ENCODE measurements at regions not wholly inside any gene's neighbourhood (a gene's known extent, or its start where the extent isn't known, plus 50 kb on each side); places are given as distances from the start of the nearest gene placed in this dataset.
"Not testable (repeated sequence)": the region's sequence is repeated elsewhere in the genome, so short reads cannot be mapped to it uniquely, and the experiment has no call there.

DNA sequence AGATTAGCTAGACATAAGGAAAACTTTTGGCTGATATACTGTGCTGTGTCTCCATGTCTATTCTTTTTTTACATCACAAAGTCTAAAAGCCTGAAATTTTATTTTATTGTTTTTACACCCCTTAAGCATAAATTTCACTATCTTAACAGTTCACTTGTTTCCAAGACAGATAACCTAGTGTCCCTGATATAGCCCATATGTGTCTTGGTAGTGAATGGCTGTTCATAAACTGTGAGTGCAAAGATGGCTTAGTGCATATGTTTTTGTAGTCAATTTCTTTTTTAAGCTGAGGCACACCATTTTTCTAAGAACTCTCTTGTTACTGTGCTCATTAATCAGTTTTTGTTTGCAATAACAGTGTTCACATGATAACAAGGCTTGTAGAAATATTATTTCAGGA lies 381.1 kb downstream of the OXSM start:
- Mint-ChIP-seq H3K9me3 (ENCODE audit: low read depth) (peaks cover 9% of the 10 kb centered on the region), H3K27ac (no peak overlapping the region), H3K4me1 (ENCODE audit: low read depth) (no peaks in the 10 kb centered on the region), H3K27me3 (no peaks in the 10 kb centered on the region), H3K4me3 (no peak overlapping the region), H3K36me3 (no peaks in the 10 kb centered on the region)

DNA sequence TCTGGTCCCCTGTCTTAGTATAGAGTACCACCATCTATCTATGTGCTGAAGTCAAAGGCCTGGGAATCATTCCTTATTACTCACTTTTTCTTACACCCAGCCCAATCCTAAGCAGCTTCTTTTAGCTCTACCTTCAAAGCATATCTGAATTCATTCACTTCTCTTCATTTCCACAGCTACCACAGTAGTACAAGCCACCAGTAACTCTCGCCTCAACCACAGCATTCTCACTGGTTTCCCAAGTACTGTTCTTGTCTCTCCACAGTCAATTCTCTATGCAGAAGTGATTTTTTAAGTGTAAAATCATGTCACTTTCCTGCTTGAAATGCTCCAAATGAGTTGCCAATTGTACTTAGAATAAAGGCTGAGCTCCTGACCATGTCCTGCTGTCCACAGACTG lies 401.7 kb downstream of the OXSM start:
- Mint-ChIP-seq H3K36me3 (no peaks in the 10 kb centered on the region), H3K27me3 (no peaks in the 10 kb centered on the region), H3K27ac (no peak overlapping the region), H3K4me3 (no peak overlapping the region), H3K4me1 (ENCODE audit: low read depth) (no peaks in the 10 kb centered on the region), H3K9me3 (ENCODE audit: low read depth) (peaks cover 10% of the 10 kb centered on the region)

DNA sequence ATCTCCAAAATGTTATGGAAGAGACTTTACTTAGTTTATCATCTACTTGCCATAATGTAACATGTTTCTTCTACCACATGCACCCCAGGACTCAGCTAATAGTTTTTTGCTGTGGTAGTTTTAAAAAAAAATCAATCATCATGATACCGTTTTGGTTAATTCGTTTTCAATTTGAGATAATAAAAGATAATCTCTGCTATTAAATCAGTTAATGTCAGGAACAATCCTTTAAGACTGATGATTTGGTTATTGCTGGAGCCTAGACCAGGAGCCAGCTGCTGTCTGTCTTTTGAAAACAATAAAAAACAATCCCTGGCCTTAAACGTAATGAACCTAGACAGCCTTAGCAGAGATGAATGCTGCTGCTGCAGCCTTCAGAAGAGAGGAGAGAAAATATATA lies 403.7 kb downstream of the OXSM start:
- Mint-ChIP-seq H3K4me3 (no peak overlapping the region), H3K9me3 (ENCODE audit: low read depth) (peaks cover 7% of the 10 kb centered on the region), H3K27me3 (no peaks in the 10 kb centered on the region), H3K27ac (no peak overlapping the region), H3K4me1 (ENCODE audit: low read depth) (no peaks in the 10 kb centered on the region), H3K36me3 (no peaks in the 10 kb centered on the region)

DNA sequence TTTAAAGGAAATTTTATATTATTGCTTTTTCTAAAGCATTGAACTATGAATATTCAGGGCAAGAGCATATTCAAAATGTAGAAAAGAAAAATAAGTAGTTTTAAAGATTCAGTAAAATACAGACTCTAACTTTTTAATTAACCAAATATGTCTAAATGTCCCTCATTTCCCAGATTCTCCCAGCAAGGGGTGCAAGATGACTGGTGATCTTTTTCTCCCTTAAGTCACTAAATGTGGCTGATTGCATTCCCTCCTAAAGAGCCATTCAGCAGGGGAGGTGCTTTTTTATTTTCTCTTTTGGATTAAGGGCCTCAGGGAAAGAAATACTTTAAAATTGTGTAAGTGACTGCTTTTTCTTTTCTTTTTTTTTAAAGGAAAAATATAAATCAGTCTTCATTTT lies 406.9 kb downstream of the OXSM start:
- Mint-ChIP-seq H3K27ac (no peak overlapping the region), H3K36me3 (no peaks in the 10 kb centered on the region), H3K4me3 (no peak overlapping the region), H3K4me1 (ENCODE audit: low read depth) (no peaks in the 10 kb centered on the region), H3K9me3 (ENCODE audit: low read depth) (no peaks in the 10 kb centered on the region), H3K27me3 (no peaks in the 10 kb centered on the region)

DNA sequence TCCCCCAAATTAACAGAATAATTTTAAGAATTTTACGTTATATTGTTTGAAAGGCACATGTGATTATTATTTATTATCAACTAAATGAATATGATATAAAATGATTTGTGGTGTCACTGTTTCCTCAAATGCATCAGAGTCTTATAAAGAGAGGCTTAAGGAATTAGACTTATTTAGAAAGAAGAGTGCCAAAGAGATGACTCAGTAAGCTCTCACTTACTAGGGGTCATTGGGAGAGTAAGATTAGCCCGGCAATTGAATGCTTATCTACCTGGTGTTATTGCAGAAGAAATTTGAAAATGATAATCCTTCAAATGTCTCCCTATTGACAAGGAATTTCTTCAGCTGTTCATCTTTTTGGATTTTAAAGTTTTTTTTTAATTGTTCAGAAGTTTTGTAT lies 408.7 kb downstream of the OXSM start:
- no peaks in the 10 kb centered on the region for H3K36me3 Mint-ChIP-seq
- H3K4me1 Mint-ChIP-seq (ENCODE audit: low read depth): no peaks in the 10 kb centered on the region
- no peak overlapping the region for H3K27ac Mint-ChIP-seq
- no peaks in the 10 kb centered on the region for H3K9me3 Mint-ChIP-seq (ENCODE audit: low read depth)
- H3K4me3 Mint-ChIP-seq: no peak overlapping the region
- no peaks in the 10 kb centered on the region for H3K27me3 Mint-ChIP-seq

DNA sequence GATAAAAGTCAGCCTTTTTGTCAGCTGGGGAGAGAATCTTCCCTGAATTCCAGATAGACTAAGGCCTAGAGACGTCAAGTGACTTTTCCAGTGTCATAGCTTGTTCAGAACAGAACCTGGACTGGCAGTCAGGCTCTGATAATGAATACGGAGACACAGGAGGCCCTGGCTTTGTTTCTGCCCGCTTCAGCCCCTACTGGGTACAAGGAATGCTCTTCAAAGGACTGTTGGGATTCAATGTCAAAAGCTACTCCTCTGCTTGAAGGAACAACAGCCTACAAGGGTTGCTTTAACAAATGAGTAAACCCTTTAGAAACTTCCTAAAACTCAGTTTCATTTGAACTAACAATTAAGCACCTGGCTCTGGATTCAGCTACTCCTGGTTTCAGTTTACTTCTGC lies 412.3 kb downstream of the OXSM start:
- Mint-ChIP-seq H3K36me3 (no peaks in the 10 kb centered on the region), H3K9me3 (ENCODE audit: low read depth) (no peaks in the 10 kb centered on the region), H3K4me1 (ENCODE audit: low read depth) (no peaks in the 10 kb centered on the region), H3K27me3 (no peaks in the 10 kb centered on the region), H3K27ac (no peak overlapping the region), H3K4me3 (no peak overlapping the region)

DNA sequence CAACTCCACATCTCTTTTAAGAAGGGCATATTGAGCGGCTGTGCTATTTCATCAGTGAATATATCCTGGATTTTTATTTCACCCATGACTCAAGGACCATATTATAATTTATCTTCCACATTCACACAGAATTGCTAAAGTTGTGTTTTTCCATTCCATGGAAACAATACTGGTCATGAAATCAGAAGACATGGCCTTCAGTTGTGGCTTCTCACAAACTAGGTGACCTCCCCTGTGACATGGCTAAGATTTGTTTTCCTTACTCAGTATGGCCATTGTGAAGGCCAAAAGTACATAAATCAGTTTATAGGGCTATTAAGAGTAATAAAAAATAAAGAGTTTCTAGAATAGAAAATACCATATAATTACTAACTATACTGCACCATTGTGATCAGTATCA lies 415.6 kb downstream of the OXSM start:
- no peaks in the 10 kb centered on the region for H3K27me3 Mint-ChIP-seq
- H3K36me3 Mint-ChIP-seq: no peaks in the 10 kb centered on the region
- H3K9me3 Mint-ChIP-seq (ENCODE audit: low read depth): no peaks in the 10 kb centered on the region
- H3K27ac Mint-ChIP-seq: no peak overlapping the region
- no peak overlapping the region for H3K4me3 Mint-ChIP-seq
- H3K4me1 Mint-ChIP-seq (ENCODE audit: low read depth): no peaks in the 10 kb centered on the region

DNA sequence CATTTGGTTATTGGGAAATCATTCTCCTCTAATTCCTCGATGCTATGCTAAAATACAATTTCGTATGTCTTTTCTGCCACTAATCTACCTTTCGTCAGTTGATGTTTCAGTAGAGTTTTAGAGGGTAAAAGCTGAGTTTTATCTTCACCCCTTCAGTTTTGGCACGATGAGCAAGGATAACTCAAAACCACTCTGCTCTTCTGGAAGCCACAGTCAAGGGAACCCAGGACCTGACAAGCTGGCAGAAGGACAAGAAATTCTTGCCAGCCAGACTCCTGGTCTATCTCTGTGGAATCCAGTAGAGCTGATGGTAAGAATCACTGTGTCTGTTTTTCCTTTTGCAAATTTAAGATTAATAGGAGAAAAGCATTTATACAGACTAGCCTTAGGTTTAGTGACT lies 414.4 kb upstream of the LRRC3B start:
- no peaks in the 10 kb centered on the region for H3K36me3 Mint-ChIP-seq

DNA sequence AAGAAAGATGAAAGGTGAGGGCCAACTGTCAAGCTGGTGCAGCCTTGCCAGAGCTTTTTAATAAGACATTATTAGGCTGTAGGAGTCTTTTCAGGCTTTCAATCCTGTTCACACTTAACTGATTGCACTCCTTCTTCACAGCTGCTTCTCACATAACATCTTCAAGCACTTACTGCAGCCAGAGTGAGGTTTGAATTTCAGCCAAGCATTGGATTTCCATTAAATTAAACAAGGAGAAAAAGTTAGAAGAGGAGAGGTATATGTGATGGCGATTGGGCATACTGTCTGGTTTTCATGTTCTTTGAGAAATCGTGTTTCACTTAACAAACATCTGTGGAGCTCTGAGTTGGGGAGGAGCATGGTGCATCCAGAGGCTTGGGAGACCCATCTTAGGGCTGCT lies 392.8 kb upstream of the LRRC3B start:
- Mint-ChIP-seq H3K27me3 (no peaks in the 10 kb centered on the region), H3K4me3 (no peak overlapping the region), H3K4me1 (ENCODE audit: low read depth) (no peaks in the 10 kb centered on the region), H3K36me3 (no peaks in the 10 kb centered on the region), H3K9me3 (ENCODE audit: low read depth) (peaks cover 3% of the 10 kb centered on the region), H3K27ac (no peak overlapping the region)

More for the DNA sequence above, 414.4 kb upstream of the LRRC3B start:
- no peak overlapping the region for H3K4me3 Mint-ChIP-seq
- peaks cover 10% of the 10 kb centered on the region for H3K9me3 Mint-ChIP-seq (ENCODE audit: low read depth)
- H3K27me3 Mint-ChIP-seq: no peaks in the 10 kb centered on the region
- H3K27ac Mint-ChIP-seq: no peak overlapping the region
- no peaks in the 10 kb centered on the region for H3K4me1 Mint-ChIP-seq (ENCODE audit: low read depth)

DNA sequence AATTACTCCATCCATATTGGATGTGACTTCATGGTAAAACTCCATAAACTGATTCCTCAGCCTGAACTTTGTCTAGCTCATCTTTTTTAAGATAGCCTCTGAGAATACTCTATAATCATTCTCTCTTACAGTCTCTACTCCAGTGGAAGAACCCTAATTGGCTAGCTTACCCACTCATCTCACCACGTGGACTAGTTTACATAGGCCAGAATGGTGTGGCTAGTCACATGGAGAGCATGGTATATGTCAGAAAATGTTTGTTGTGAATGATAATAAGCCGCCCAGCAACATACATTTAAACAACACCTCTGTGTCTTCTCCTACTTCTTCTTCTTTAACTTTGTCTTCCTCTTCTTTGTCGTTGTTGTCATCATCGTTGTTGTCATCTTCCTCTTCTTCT lies 389.2 kb upstream of the LRRC3B start:
- Mint-ChIP-seq H3K4me1 (ENCODE audit: low read depth) (no peaks in the 10 kb centered on the region), H3K4me3 (no peak overlapping the region), H3K9me3 (ENCODE audit: low read depth) (peaks cover 3% of the 10 kb centered on the region), H3K27me3 (no peaks in the 10 kb centered on the region), H3K27ac (no peak overlapping the region), H3K36me3 (no peaks in the 10 kb centered on the region)

DNA sequence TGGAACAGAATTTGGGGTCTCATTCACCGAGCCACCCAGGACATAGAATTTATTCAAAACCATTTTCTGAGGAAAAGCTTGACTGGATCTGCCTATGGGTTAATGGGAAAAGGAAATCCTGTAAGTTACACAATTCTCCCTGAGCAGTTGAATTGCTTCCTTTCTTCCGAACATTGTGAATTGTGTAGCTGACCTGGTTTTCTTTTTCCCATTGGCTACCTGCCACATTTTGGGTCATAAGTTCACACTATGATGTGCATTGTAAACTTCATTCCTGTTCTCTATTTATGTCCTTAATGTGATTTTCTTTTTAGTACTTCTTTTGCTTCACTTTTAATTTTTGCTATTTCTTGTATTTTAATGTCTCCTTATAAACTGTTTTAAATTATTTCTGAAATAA lies 386.0 kb upstream of the LRRC3B start:
- Mint-ChIP-seq H3K27me3 (no peaks in the 10 kb centered on the region), H3K4me3 (no peak overlapping the region), H3K4me1 (ENCODE audit: low read depth) (no peaks in the 10 kb centered on the region), H3K9me3 (ENCODE audit: low read depth) (peaks cover 3% of the 10 kb centered on the region), H3K27ac (no peak overlapping the region), H3K36me3 (no peaks in the 10 kb centered on the region)

DNA sequence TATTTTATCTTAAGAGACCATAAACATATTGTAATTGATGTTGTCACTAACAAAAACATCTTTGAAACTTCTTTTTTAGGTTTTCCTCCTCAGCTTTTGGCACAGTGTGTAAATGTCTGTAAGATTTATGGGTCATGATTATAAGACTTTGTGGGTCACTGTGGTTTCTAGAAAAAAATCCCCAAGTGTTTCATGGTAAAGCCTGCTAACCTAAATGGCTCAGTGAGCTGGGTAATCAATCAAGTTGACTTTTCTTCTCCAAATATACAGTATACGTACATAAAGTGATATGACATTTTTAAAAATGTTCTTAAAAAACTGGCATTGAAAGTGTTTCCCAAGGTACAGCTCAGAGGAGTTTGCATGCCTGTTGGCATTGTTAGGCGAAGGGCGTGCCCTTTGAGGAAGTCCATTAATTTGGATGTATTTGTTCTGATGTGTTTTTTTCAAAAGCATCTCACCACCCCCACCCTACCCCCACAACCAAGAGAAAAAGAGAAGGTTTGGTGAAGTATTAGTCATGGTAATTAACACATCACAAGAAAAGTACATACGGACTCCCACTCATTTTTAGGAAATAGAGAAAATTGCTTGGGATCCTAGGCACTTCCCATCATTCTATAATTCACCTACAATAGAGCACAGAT lies 385.4 kb upstream of the LRRC3B start:
- H3K4me1 Mint-ChIP-seq (ENCODE audit: low read depth): no peaks in the 10 kb centered on the region
- H3K9me3 Mint-ChIP-seq (ENCODE audit: low read depth): peaks cover 3% of the 10 kb centered on the region
- H3K27me3 Mint-ChIP-seq: no peaks in the 10 kb centered on the region
- H3K27ac Mint-ChIP-seq: no peak overlapping the region
- no peak overlapping the region for H3K4me3 Mint-ChIP-seq
- no peaks in the 10 kb centered on the region for H3K36me3 Mint-ChIP-seq

DNA sequence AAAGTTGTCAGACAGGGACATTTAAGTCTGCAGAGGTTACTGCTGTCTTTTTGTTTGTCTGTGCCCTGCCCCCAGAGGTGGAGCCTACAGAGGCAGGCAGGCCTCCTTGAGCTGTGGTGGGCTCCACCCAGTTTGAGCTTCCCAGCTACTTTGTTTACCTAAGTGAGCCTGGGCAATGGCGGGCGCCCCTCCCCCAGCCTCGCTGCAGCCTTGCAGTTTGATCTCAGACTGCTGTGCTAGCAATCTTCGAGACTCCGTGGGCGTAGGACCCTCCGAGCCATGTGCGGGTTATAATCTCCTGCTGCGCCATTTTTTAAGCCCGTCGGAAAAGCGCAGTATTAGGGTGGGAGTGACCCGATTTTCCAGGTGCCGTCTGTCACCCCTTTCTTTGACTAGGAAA lies 378.0 kb upstream of the LRRC3B start:
- H3K4me1 Mint-ChIP-seq (ENCODE audit: low read depth); H3K36me3 Mint-ChIP-seq; H3K4me3 Mint-ChIP-seq; H3K9me3 Mint-ChIP-seq (ENCODE audit: low read depth); H3K27ac Mint-ChIP-seq; H3K27me3 Mint-ChIP-seq: not testable (repeated sequence)

DNA sequence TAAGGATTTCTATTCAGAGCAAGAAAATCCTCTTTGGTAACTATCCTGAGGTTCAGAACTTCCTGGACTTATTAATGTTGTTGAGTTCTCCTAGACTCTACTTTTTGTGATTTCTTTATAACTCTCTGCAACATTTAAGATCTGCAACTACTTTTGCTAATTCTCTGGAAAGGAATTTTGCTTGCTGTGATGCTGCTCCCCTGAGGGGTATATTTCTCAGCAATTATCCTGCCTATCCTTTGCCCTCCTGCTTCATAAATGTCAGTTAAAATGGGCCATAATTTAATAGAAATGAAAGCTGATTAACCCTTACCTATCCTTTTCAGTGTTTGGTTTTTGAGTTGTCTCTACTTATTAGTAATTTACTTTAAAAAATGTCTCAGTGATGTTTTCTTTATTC lies 377.3 kb upstream of the LRRC3B start:
- Mint-ChIP-seq H3K9me3 (ENCODE audit: low read depth) (no peaks in the 10 kb centered on the region), H3K36me3 (no peaks in the 10 kb centered on the region), H3K27ac (no peak overlapping the region), H3K4me1 (ENCODE audit: low read depth) (no peaks in the 10 kb centered on the region), H3K4me3 (no peak overlapping the region), H3K27me3 (no peaks in the 10 kb centered on the region)

DNA sequence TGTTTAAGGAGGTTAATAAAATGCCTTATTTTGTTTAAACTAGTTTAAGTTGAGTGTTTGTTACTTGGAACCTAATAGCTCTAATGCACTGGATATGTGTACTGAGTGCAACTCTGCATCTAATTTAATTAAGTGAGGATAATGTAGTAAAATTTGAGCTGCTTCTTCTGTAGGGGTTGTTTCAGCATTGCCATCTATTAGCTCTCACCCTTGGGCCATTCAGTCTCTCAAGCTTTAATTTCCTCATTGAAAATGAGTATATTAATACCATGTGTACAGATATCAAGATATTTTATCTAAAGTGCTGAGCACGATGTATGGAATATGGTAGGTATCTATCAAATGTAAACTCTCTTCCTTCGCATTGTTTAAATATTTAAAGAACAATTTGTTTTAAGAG lies 375.7 kb upstream of the LRRC3B start:
- Mint-ChIP-seq H3K36me3 (no peaks in the 10 kb centered on the region), H3K4me1 (ENCODE audit: low read depth) (no peaks in the 10 kb centered on the region), H3K27ac (no peak overlapping the region), H3K4me3 (no peak overlapping the region), H3K9me3 (ENCODE audit: low read depth) (no peaks in the 10 kb centered on the region), H3K27me3 (no peaks in the 10 kb centered on the region)

DNA sequence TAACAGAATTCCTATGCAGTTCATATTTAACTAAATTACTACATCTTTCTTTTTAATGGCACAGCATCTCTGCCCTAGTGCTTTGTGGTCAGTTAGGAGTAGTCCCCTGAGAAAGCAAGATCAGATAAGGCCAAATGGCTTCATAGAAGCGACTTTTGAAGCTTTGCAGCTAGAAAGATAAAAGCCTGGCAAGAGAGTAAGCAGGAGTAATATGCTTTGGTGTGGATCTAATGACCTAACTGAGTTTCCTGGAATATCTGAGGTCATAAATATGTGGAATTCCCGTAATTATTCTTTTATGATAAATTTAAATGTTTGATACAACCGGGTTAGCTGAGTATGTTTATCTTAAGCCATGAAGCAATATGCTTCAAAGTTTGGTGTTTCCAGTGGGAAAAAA lies 374.9 kb upstream of the LRRC3B start:
- no peaks in the 10 kb centered on the region for H3K9me3 Mint-ChIP-seq (ENCODE audit: low read depth)
- no peaks in the 10 kb centered on the region for H3K4me1 Mint-ChIP-seq (ENCODE audit: low read depth)
- H3K27me3 Mint-ChIP-seq: no peaks in the 10 kb centered on the region
- no peaks in the 10 kb centered on the region for H3K36me3 Mint-ChIP-seq
- H3K27ac Mint-ChIP-seq: no peak overlapping the region
- no peak overlapping the region for H3K4me3 Mint-ChIP-seq
